GM23248 (cell line): ENCODE measurements at regions not wholly inside any gene's neighbourhood (a gene's known extent, or its start where the extent isn't known, plus 50 kb on each side); places are given as distances from the start of the nearest gene placed in this dataset.
A peak's percentile ranks its signal among the peaks of the same experiment; 100 is the strongest.

Source experiments
- DNase-seq: peaks from one replicate; pipeline ENCODE4 v3.0.0-alpha.2; 2015
- H2AFZ ChIP-seq: fragments of 200-600 bp; sonication (generic); 2 replicates; pipeline ENCODE4 v1.6.1; 2016; ENCODE audit warnings: antibody characterized with exemption
- H3F3A ChIP-seq: fragments of 200-600 bp; sonication (generic); 2 replicates; pipeline ENCODE4 v1.6.1; 2016; ENCODE audit warnings: mild to moderate bottlenecking, antibody characterized with exemption, mixed run types; ENCODE audit not compliant: insufficient read depth
- H3K27ac ChIP-seq: fragments of 200-600 bp; sonication (generic); 2 replicates; pipeline ENCODE4 v1.5.1; 2016; ENCODE audit warnings: mild to moderate bottlenecking
- H3K27me3 ChIP-seq: fragments of 200-600 bp; sonication (generic); replicated peaks from 2 replicates; pipeline ENCODE4 v1.6.1; 2016; ENCODE audit warnings: mild to moderate bottlenecking; ENCODE audit not compliant: insufficient read depth
- H3K36me3 ChIP-seq: fragments of 200-600 bp; sonication (generic); 2 replicates; pipeline ENCODE4 v1.6.1; 2016; ENCODE audit warnings: low read depth, mild to moderate bottlenecking
- H3K4me1 ChIP-seq: fragments of 200-600 bp; sonication (generic); 2 replicates; pipeline ENCODE4 v1.6.1; 2016; ENCODE audit warnings: mild to moderate bottlenecking; ENCODE audit not compliant: insufficient read depth
- H3K4me2 ChIP-seq: fragments of 200-600 bp; sonication (generic); one replicate; pipeline ENCODE4 v1.6.1; 2016; ENCODE audit warnings: mild to moderate bottlenecking; ENCODE audit not compliant: unreplicated experiment
- H3K4me3 ChIP-seq: fragments of 200-600 bp; sonication (generic); 2 replicates; pipeline ENCODE4 v1.5.1; 2016; ENCODE audit warnings: mild to moderate bottlenecking
- H3K79me2 ChIP-seq: fragments of 200-600 bp; sonication (generic); 2 replicates; pipeline ENCODE4 v1.6.1; 2016; ENCODE audit warnings: mild to moderate bottlenecking; ENCODE audit not compliant: insufficient read depth
- H3K9ac ChIP-seq: fragments of 200-600 bp; sonication (generic); 2 replicates; pipeline ENCODE4 v1.6.1; 2016; ENCODE audit warnings: mild to moderate bottlenecking
- H3K9me2 ChIP-seq: fragments of 200-600 bp; sonication (generic); 2 replicates; pipeline ENCODE4 v1.6.1; 2016; ENCODE audit warnings: mixed run types, mild to moderate bottlenecking, moderate library complexity; ENCODE audit not compliant: insufficient read depth
- H3K9me3 ChIP-seq: fragments of 200-600 bp; sonication (generic); one replicate; pipeline ENCODE4 v1.6.1; 2017; ENCODE audit warnings: low read depth
- H4K20me1 ChIP-seq: fragments of 200-600 bp; sonication (generic); 2 replicates; pipeline ENCODE4 v1.6.0; 2016; ENCODE audit not compliant: insufficient read depth
- EZH2 ChIP-seq: fragments of 200-600 bp; sonication (generic); IDR thresholded peaks from 2 replicates; pipeline ENCODE4 v1.6.1; 2018; ENCODE audit warnings: antibody characterized with exemption, mild to moderate bottlenecking; ENCODE audit not compliant: insufficient read depth, poor library complexity, severe bottlenecking
- EZH2phosphoT487 ChIP-seq: fragments of 200-600 bp; sonication (generic); IDR thresholded peaks from 2 replicates; pipeline ENCODE4 v1.6.1; 2018; ENCODE audit warnings: antibody characterized with exemption, moderate library complexity, mild to moderate bottlenecking, low read depth; ENCODE audit not compliant: insufficient read depth
- WGBS, 2 experiments: methylation state at CpG; one replicate each; pipeline ENCODE4 v1.1.6; 2015 to 2017; ENCODE audit warnings: low lambda C conversion rate in 2 of 2, low coverage in 1 of 2; ENCODE audit errors: missing lambda C conversion rate in 2 of 2; 5-methylcytosine and 5-hydroxymethylcytosine counted together
- in situ Hi-C: fragments of 300-500 bp; cut with MboI; formaldehyde crosslinking; loops from 2 replicates; pipeline ENCODE4 v1.15.0; 2020

DNA sequence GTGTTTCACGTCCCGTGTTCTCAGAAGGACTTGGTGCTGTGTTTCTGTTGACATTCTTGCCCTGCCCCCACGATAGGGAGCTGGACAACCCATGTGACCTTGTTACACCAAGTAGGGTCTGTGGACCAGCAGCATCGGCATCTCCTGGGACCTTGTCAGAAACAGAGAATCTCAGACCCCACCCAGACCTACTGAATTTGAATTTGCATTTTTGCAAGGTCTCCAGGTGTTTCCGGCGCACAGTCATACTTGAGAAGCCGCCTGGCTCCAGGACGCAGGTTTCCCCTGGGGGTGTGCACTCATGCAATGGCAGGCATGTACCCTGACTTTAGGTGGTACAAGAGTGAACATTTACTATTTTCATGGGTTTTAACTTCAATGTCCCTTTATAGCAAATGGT is 117.9 kb downstream of the TLE3 start:
- Histone ChIP-seq H3K9me3 (no peaks in the 10 kb centered on the region), H3K27me3 (peaks cover 41% of the 10 kb centered on the region), H3K4me1 (no peaks in the 10 kb centered on the region), H3K4me2 (no peak overlapping the region), H3K27ac (no peak overlapping the region), H3K9me2 (no peaks in the 10 kb centered on the region), H3K9ac (no peak overlapping the region), H2AFZ (no peak overlapping the region), H4K20me1 (no peaks in the 10 kb centered on the region), H3F3A (no peaks in the 10 kb centered on the region), H3K4me3 (no peak overlapping the region), H3K79me2 (no peaks in the 10 kb centered on the region), H3K36me3 (no peaks in the 10 kb centered on the region)
- in situ Hi-C loops: no loop called here
- WGBS, 2 experiments: 85 to 90% methylated on average over 8 of the region's 8 CpGs
- no peak for TF ChIP-seq EZH2phosphoT487
- no peak for TF ChIP-seq EZH2
- DNase-seq: no peak

DNA sequence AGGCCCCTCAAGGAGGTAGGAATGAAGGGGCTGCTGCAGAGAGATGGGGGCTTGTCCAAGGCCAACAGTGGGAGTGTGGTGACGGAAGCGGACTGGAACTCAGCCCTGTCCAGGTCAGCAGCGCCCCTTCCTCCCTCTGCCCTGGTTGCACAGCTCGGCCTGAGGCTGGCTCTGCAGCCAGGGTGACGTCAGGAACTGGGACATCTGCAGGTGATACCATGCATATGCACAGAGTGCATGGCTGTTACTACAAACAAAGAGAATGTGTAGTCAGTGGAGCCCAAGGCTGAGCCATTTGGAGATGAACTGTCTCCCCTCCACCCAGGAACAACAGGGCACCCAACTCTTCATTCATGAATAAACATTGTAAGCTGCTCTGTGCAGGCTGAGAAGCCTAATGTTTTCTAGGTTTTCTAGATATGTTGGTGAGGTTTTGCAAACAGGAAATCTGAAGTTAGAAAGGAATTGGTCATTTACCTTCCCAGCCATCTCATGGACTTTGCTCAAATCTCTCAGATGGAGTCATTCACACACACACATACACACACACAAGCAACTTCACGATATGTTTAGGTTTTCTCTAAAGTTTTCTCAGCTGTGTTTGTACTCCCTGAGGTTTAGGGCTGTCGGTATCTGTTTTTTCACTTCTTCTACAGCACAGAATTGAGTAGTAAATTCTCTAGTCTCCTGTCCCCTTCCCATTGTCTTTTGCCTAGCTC is 117.2 kb downstream of the TLE3 start:
- no peak overlapping the region for H3K27ac ChIP-seq
- H3K27me3 ChIP-seq: peaks cover 41% of the 10 kb centered on the region
- no peak overlapping the region for H3K4me3 ChIP-seq
- in situ Hi-C loops: no loop called here
- no peak overlapping the region for H2AFZ ChIP-seq
- no peaks in the 10 kb centered on the region for H3K79me2 ChIP-seq
- no peaks in the 10 kb centered on the region for H3K4me1 ChIP-seq
- no peaks in the 10 kb centered on the region for H3K9me3 ChIP-seq
- no peak for TF ChIP-seq EZH2phosphoT487
- TF ChIP-seq EZH2: no peak
- H3K9ac ChIP-seq: no peak overlapping the region
- no peaks in the 10 kb centered on the region for H3K36me3 ChIP-seq
- no peaks in the 10 kb centered on the region for H3K9me2 ChIP-seq
- H4K20me1 ChIP-seq: no peaks in the 10 kb centered on the region
- DNase-seq: no peak
- 53 to 68% methylated on average over 7 of the region's 7 CpGs for WGBS, 2 experiments
- H3F3A ChIP-seq: no peaks in the 10 kb centered on the region
- no peak overlapping the region for H3K4me2 ChIP-seq

DNA sequence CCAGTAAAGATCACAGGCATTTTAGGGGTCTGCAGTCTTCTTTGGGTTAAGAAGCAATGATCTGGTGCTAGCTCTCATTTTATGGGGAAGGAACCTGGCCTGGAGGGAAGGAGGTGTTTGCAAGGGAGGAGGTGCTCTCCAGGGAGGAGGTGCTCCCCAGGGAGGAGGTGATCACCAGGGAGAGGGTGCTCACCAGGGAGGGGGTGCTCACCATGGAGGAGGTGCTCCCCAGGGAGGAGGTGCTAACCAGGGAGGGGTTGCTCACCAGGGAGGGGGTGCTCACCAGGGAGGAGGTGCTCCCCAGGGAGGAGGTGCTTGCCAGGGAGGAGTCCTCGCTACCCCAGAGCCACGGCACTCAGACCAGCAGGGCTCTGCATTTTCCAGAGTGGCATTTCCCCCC is 115.7 kb downstream of the TLE3 start:
- H3K9me2 ChIP-seq: no peaks in the 10 kb centered on the region

DNA sequence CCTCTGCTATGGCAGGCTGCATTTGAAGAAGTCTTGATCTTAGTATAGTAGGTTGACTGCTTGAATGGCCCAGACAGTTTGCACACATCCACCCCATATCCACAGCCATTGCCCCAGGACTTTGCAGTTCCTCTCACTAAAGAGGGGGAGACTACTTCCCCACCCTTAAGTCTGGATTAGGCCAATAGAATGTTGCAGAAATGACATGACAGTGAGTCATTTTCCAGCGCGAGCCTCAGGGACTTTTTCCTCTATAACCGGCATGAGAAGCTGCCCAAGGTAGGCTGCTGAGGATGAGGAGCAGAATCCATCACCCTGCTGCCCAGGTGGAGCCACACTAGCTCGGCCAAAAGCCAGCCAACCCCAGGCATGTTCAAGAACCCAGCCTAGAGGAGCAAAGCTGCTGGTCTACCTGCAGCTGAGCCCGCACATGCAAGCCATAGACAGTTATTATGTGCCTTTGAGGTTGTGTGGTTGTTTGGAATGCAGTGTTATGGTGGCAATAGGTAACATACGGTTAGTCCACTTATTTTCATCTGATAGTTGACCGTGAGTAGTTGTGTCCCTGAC is 113.9 kb downstream of the TLE3 start:
- H3K4me3 ChIP-seq: no peak overlapping the region
- TF ChIP-seq EZH2 (no peak), EZH2phosphoT487 (no peak)
- in situ Hi-C loops: no loop called here
- H3K79me2 ChIP-seq: no peaks in the 10 kb centered on the region
- no peak overlapping the region for H3K9ac ChIP-seq
- no peaks in the 10 kb centered on the region for H4K20me1 ChIP-seq
- H3K4me1 ChIP-seq: no peaks in the 10 kb centered on the region
- no peaks in the 10 kb centered on the region for H3F3A ChIP-seq
- H2AFZ ChIP-seq: no peak overlapping the region
- 55 to 58% methylated on average over 7 of the region's 7 CpGs for WGBS, 2 experiments
- peaks cover 59% of the 10 kb centered on the region for H3K27me3 ChIP-seq
- H3K27ac ChIP-seq: no peak overlapping the region
- H3K36me3 ChIP-seq: no peaks in the 10 kb centered on the region
- H3K9me3 ChIP-seq: no peaks in the 10 kb centered on the region
- DNase-seq: peak; percentile 11
- no peaks in the 10 kb centered on the region for H3K9me2 ChIP-seq
- no peak overlapping the region for H3K4me2 ChIP-seq

More for the DNA sequence above, 115.7 kb downstream of the TLE3 start:
- Histone ChIP-seq H3K9me3 (no peaks in the 10 kb centered on the region), H3K4me3 (no peak overlapping the region), H3K27me3 (peaks cover 45% of the 10 kb centered on the region), H3K9ac (no peak overlapping the region), H3K79me2 (no peaks in the 10 kb centered on the region), H3K4me2 (no peak overlapping the region), H4K20me1 (no peaks in the 10 kb centered on the region), H3F3A (no peaks in the 10 kb centered on the region), H3K36me3 (no peaks in the 10 kb centered on the region), H3K27ac (no peak overlapping the region), H3K4me1 (no peaks in the 10 kb centered on the region), H2AFZ (no peak overlapping the region)
- in situ Hi-C loops: no loop called here
- 80 to 86% methylated on average over 2 of the region's 2 CpGs for WGBS, 2 experiments
- DNase-seq: no peak
- TF ChIP-seq EZH2 (no peak), EZH2phosphoT487 (no peak)
